ENCODE measurements at regions not wholly inside any gene's neighbourhood (a gene's known extent, or its start where the extent isn't known, plus 50 kb on each side); places are given as distances from the start of the nearest gene placed in this dataset.
A peak's percentile ranks its signal among the peaks of the same experiment; 100 is the strongest.

GRCh38 chr18:61729322-61729721, 163.5 kb downstream of the RNF152 start:
- no peak overlapping the region for H3K9ac ChIP-seq (ENCODE audit: low read length)
- Mint-ChIP-seq H3K4me1 (ENCODE audit: low read depth, unreplicated experiment) (no peaks in the 10 kb centered on the region), H3K27me3 (ENCODE audit: low read depth, unreplicated experiment) (peaks cover 2% of the 10 kb centered on the region), H3K36me3 (ENCODE audit: low read depth, unreplicated experiment) (no peaks in the 10 kb centered on the region), H3K9me3 (ENCODE audit: unreplicated experiment) (no peaks in the 10 kb centered on the region), H3K27ac (ENCODE audit: unreplicated experiment) (no peak overlapping the region), H3K4me3 (ENCODE audit: unreplicated experiment) (no peak overlapping the region)
- H3K27me3 ChIP-seq (ENCODE audit: insufficient read depth, low read length): no peaks in the 10 kb centered on the region
- no peak for TF ChIP-seq EZH2 (IDR thresholded peaks at IDR 0.05; ENCODE audit: insufficient read depth, low read length)
- no peaks in the 10 kb centered on the region for H3K9me3 ChIP-seq (ENCODE audit: insufficient read depth, low read depth, low read length)
- no peak for FAIRE-seq
- no peak overlapping the region for H3K4me3 ChIP-seq (ENCODE audit: insufficient read depth, low read depth, low read length)
- peaks cover 5% of the 10 kb centered on the region for H3K4me1 ChIP-seq (ENCODE audit: insufficient read depth, low read length)
- no peaks in the 10 kb centered on the region for H3K36me3 ChIP-seq (ENCODE audit: insufficient read depth, low read length)
- H4K20me1 ChIP-seq (ENCODE audit: insufficient read depth, low read length): no peaks in the 10 kb centered on the region
- H2AFZ ChIP-seq (ENCODE audit: low read depth, low read length): no peak overlapping the region
- H3K27ac ChIP-seq (ENCODE audit: low read depth, low read length): no peak overlapping the region
- no peaks in the 10 kb centered on the region for H3K79me2 ChIP-seq (ENCODE audit: insufficient read depth, low read length)
- no peak overlapping the region for H3K4me2 ChIP-seq (ENCODE audit: low read length)
- DNase-seq (ENCODE audit: low read depth): no peak

- H3K27ac Mint-ChIP-seq (ENCODE audit: unreplicated experiment): no peak overlapping the region
Measured at GRCh38 chr18:61727241-61728193, 165.3 kb downstream of the RNF152 start.

GRCh38 chr18:61724532-61724931, 168.3 kb downstream of the RNF152 start:
- H3K27ac Mint-ChIP-seq (ENCODE audit: unreplicated experiment): no peak overlapping the region
- H3K9ac ChIP-seq (ENCODE audit: low read length): no peak overlapping the region
- H3K27me3 ChIP-seq (ENCODE audit: insufficient read depth, low read length): no peaks in the 10 kb centered on the region
- no peak overlapping the region for H3K27ac ChIP-seq (ENCODE audit: low read depth, low read length)
- TF ChIP-seq EZH2 (IDR thresholded peaks at IDR 0.05; ENCODE audit: insufficient read depth, low read length): no peak
- no peak for TF ChIP-seq CTCF (IDR thresholded peaks at IDR 0.05; ENCODE audit: insufficient read depth, low read depth, low read length)
- H3K4me2 ChIP-seq (ENCODE audit: low read length): no peak overlapping the region
- no peak overlapping the region for H3K4me3 ChIP-seq (ENCODE audit: insufficient read depth, low read depth, low read length)
- no peaks in the 10 kb centered on the region for H3K36me3 ChIP-seq (ENCODE audit: insufficient read depth, low read length)
- no peaks in the 10 kb centered on the region for H3K36me3 Mint-ChIP-seq (ENCODE audit: low read depth, unreplicated experiment)
- no peak overlapping the region for H3K4me3 Mint-ChIP-seq (ENCODE audit: unreplicated experiment)
- no peaks in the 10 kb centered on the region for H3K79me2 ChIP-seq (ENCODE audit: insufficient read depth, low read length)
- peaks cover 5% of the 10 kb centered on the region for H3K4me1 ChIP-seq (ENCODE audit: insufficient read depth, low read length)
- no peaks in the 10 kb centered on the region for H3K9me3 Mint-ChIP-seq (ENCODE audit: unreplicated experiment)
- peaks cover 2% of the 10 kb centered on the region for H3K27me3 Mint-ChIP-seq (ENCODE audit: low read depth, unreplicated experiment)
- DNase-seq (ENCODE audit: low read depth): no peak
- no peak for FAIRE-seq
- H4K20me1 ChIP-seq (ENCODE audit: insufficient read depth, low read length): no peaks in the 10 kb centered on the region
- H3K9me3 ChIP-seq (ENCODE audit: insufficient read depth, low read depth, low read length): no peaks in the 10 kb centered on the region
- no peaks in the 10 kb centered on the region for H3K4me1 Mint-ChIP-seq (ENCODE audit: low read depth, unreplicated experiment)
- H2AFZ ChIP-seq (ENCODE audit: low read depth, low read length): no peak overlapping the region

More at GRCh38 chr18:61727241-61728193, 165.3 kb downstream of the RNF152 start:
- no peaks in the 10 kb centered on the region for H3K36me3 ChIP-seq (ENCODE audit: insufficient read depth, low read length)
- Mint-ChIP-seq H3K36me3 (ENCODE audit: low read depth, unreplicated experiment) (no peaks in the 10 kb centered on the region), H3K9me3 (ENCODE audit: unreplicated experiment) (no peaks in the 10 kb centered on the region), H3K4me1 (ENCODE audit: low read depth, unreplicated experiment) (no peaks in the 10 kb centered on the region), H3K4me3 (ENCODE audit: unreplicated experiment) (no peak overlapping the region), H3K27me3 (ENCODE audit: low read depth, unreplicated experiment) (peaks cover 2% of the 10 kb centered on the region)
- no peaks in the 10 kb centered on the region for H3K27me3 ChIP-seq (ENCODE audit: insufficient read depth, low read length)
- H3K9ac ChIP-seq (ENCODE audit: low read length): no peak overlapping the region
- no peak overlapping the region for H3K4me3 ChIP-seq (ENCODE audit: insufficient read depth, low read depth, low read length)
- H3K9me3 ChIP-seq (ENCODE audit: insufficient read depth, low read depth, low read length): no peaks in the 10 kb centered on the region
- H2AFZ ChIP-seq (ENCODE audit: low read depth, low read length): no peak overlapping the region
- H3K4me2 ChIP-seq (ENCODE audit: low read length): peak overlapping the region; percentile 8
- H4K20me1 ChIP-seq (ENCODE audit: insufficient read depth, low read length): no peaks in the 10 kb centered on the region
- FAIRE-seq (peak; percentile 82), DNase-seq (ENCODE audit: low read depth) (peak; percentile 60)
- H3K4me1 ChIP-seq (ENCODE audit: insufficient read depth, low read length): peaks cover 5% of the 10 kb centered on the region
- TF ChIP-seq EZH2 (IDR thresholded peaks at IDR 0.05; ENCODE audit: insufficient read depth, low read length) (no peak), CTCF (IDR thresholded peaks at IDR 0.05; ENCODE audit: insufficient read depth, low read depth, low read length) (no peak)
- no peaks in the 10 kb centered on the region for H3K79me2 ChIP-seq (ENCODE audit: insufficient read depth, low read length)
- H3K27ac ChIP-seq (ENCODE audit: low read depth, low read length): peak overlapping the region; percentile 47
